Adrenal gland (tissue), 5 donors: ENCODE measurements at regions not wholly inside any gene's neighbourhood (a gene's known extent, or its start where the extent isn't known, plus 50 kb on each side); places are given as distances from the start of the nearest gene placed in this dataset.

Source experiments
- CTCF ChIP-seq, 6 experiments: fragments of 450-650 bp in 4 of 6; fragments of 200-600 bp in 2 of 6; sonication (generic) in 1 of 6; IDR thresholded peaks; 1 replicate in 5 of 6; 2 replicates in 1 of 6; pipeline versions ENCODE4 v1.5.1 to v1.8.0; 2016 to 2021; ENCODE audit warnings: antibody characterized with exemption in 6 of 6, mild to moderate bottlenecking in 2 of 6, moderate library complexity in 1 of 6
- POLR2A ChIP-seq, 2 donors: fragments of 450-650 bp; IDR thresholded peaks; one replicate each; pipeline ENCODE4 v1.6.1; 2017; ENCODE audit warnings: antibody characterized with exemption in 2 of 2, mild to moderate bottlenecking in 2 of 2, moderate library complexity in 1 of 2
- donor health status: DM: no; HTN: no; CAD: no.

GRCh38 chr2:106956879-106957278 is 70.9 kb upstream of the ST6GAL2 start:
- TF ChIP-seq CTCF (IDR thresholded peaks at IDR 0.05) (no peak), POLR2A (IDR thresholded peaks at IDR 0.05) (no peak)
